HT1080 (cell line): ENCODE measurements at regions not wholly inside any gene's neighbourhood (a gene's known extent, or its start where the extent isn't known, plus 50 kb on each side); places are given as distances from the start of the nearest gene placed in this dataset.
"Not testable (repeated sequence)": the region's sequence is repeated elsewhere in the genome, so short reads cannot be mapped to it uniquely, and the experiment has no call there.

Experiments
- DNase-seq: peaks from one replicate; pipeline ENCODE4 v3.0.0-alpha.2; 2015; ENCODE audit warnings: low read depth

- peak; percentile 82 for DNase-seq
Measured at GRCh38 chr17:77332981-77333685, 192.4 kb downstream of the SEC14L1 start.

- DNase-seq = no peak
Measured at GRCh38 chr17:77337150-77337549, 196.4 kb downstream of the SEC14L1 start.

GRCh38 chr17:77341069-77341541 is 200.3 kb downstream of the SEC14L1 start:
- no peak for DNase-seq

GRCh38 chr17:77342656-77342990 is 201.9 kb downstream of the SEC14L1 start:
- DNase-seq = not testable (repeated sequence)

GRCh38 chr17:77343031-77343800 is 202.4 kb downstream of the SEC14L1 start:
- DNase-seq = no peak

GRCh38 chr17:77344038-77344437 is 203.3 kb downstream of the SEC14L1 start:
- no peak for DNase-seq

- DNase-seq = no peak
Measured at GRCh38 chr17:77345260-77345910, 204.6 kb downstream of the SEC14L1 start.

GRCh38 chr17:77346765-77347164 is 206.0 kb downstream of the SEC14L1 start:
- no peak for DNase-seq

GRCh38 chr17:77347544-77347943 is 206.8 kb downstream of the SEC14L1 start:
- no peak for DNase-seq

- DNase-seq = no peak
Measured at GRCh38 chr17:77349976-77350830, 209.4 kb downstream of the SEC14L1 start.

GRCh38 chr17:77352441-77352840 is 211.7 kb downstream of the SEC14L1 start:
- no peak for DNase-seq

GRCh38 chr17:77352996-77353395 is 212.2 kb downstream of the SEC14L1 start:
- no peak for DNase-seq

GRCh38 chr17:77353684-77354419 is 213.1 kb downstream of the SEC14L1 start:
- DNase-seq = no peak

GRCh38 chr17:77354420-77354669 is 213.6 kb downstream of the SEC14L1 start:
- DNase-seq = no peak

GRCh38 chr17:77354670-77355455 is 214.1 kb downstream of the SEC14L1 start:
- peak; percentile 95 for DNase-seq

GRCh38 chr17:77356109-77356689 is 215.4 kb downstream of the SEC14L1 start:
- peak; percentile 63 for DNase-seq

- DNase-seq = no peak
Measured at GRCh38 chr17:77356690-77357201, 216.0 kb downstream of the SEC14L1 start.

GRCh38 chr17:77358801-77359200 is 218.0 kb downstream of the SEC14L1 start:
- no peak for DNase-seq

GRCh38 chr17:77359236-77359635 is 218.5 kb downstream of the SEC14L1 start:
- DNase-seq = no peak
